ENCODE measurements at regions not wholly inside any gene's neighbourhood (a gene's known extent, or its start where the extent isn't known, plus 50 kb on each side); places are given as distances from the start of the nearest gene placed in this dataset.

DNA sequence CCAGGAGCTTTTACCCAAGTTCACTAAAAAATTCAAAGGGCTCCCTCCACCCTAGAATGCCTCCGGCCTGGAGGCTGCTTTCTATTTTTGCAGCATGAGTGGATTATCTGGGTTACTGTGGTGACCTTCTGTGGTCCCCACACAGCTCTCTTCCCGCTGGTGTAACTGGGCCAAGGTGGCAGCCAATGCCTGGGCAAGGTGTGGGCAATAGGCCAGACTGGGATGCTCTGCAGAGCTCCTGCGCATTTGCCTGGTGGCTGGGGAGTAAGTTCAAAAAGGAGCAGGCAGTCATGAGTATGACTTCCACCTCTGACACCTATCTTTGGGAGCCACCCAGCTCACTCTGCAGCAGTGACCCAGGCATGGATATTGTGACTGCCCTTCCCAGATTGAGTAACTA, 130.5 kb upstream of the SPRED2 start:
- TF ChIP-seq, protein P1, sequence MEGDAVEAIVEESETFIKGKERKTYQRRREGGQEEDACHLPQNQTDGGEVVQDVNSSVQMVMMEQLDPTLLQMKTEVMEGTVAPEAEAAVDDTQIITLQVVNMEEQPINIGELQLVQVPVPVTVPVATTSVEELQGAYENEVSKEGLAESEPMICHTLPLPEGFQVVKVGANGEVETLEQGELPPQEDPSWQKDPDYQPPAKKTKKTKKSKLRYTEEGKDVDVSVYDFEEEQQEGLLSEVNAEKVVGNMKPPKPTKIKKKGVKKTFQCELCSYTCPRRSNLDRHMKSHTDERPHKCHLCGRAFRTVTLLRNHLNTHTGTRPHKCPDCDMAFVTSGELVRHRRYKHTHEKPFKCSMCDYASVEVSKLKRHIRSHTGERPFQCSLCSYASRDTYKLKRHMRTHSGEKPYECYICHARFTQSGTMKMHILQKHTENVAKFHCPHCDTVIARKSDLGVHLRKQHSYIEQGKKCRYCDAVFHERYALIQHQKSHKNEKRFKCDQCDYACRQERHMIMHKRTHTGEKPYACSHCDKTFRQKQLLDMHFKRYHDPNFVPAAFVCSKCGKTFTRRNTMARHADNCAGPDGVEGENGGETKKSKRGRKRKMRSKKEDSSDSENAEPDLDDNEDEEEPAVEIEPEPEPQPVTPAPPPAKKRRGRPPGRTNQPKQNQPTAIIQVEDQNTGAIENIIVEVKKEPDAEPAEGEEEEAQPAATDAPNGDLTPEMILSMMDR (IDR thresholded peaks at IDR 0.05): no peak
- TF ChIP-seq EZH2 (IDR thresholded peaks at IDR 0.05; ENCODE audit: borderline replicate concordance, insufficient read depth, low read depth, low read length, poor library complexity, severe bottlenecking): no peak

Data from B cell (primary cell).